H1 (cell line): ENCODE measurements at regions not wholly inside any gene's neighbourhood (a gene's known extent, or its start where the extent isn't known, plus 50 kb on each side); places are given as distances from the start of the nearest gene placed in this dataset.

Experiments
- CHD7 ChIP-seq: fragments of 300-600 bp; sonication (generic); IDR thresholded peaks from 2 replicates; pipeline ENCODE4 v1.7.1; 2012; ENCODE audit warnings: low read length, moderate library complexity, mild to moderate bottlenecking, inconsistent platforms; ENCODE audit not compliant: insufficient replicate concordance

- no peak for TF ChIP-seq CHD7
These were observed 241.4 kb downstream of the RPS4Y2 start (continued) for GRCh38 chrY:20997355-20997754.
